SK-N-SH (cell line): ENCODE measurements at regions not wholly inside any gene's neighbourhood (a gene's known extent, or its start where the extent isn't known, plus 50 kb on each side); places are given as distances from the start of the nearest gene placed in this dataset.

Experiments used
- GATA2 ChIP-seq: sonication (generic); formaldehyde crosslinking; IDR thresholded peaks from 2 replicates; pipeline ENCODE4 v1.5.0; 2020; ENCODE audit warnings: mild to moderate bottlenecking, missing genetic modification reagents
- MAX ChIP-seq: IDR thresholded peaks from 2 replicates; pipeline ENCODE4 v1.4.0; 2012; ENCODE audit warnings: low read depth
- MEF2A ChIP-seq: IDR thresholded peaks from 2 replicates; pipeline ENCODE4 v1.4.0; 2012; ENCODE audit warnings: low read depth, borderline replicate concordance
- RXRA ChIP-seq: IDR thresholded peaks from 2 replicates; pipeline ENCODE4 v1.4.0; 2012; ENCODE audit warnings: low read depth, mild to moderate bottlenecking, borderline replicate concordance
- TAF1 ChIP-seq: IDR thresholded peaks from 2 replicates; pipeline ENCODE4 v1.6.1; 2012; ENCODE audit warnings: low read depth, mild to moderate bottlenecking, low read length, moderate library complexity, borderline replicate concordance
- USF2 ChIP-seq: fragments of 150-350 bp; IDR thresholded peaks from 2 replicates; pipeline ENCODE4 v1.6.1; 2017; ENCODE audit warnings: antibody characterized with exemption, low read length, low read depth, borderline replicate concordance
- YY1 ChIP-seq: IDR thresholded peaks from 2 replicates; pipeline ENCODE4 v1.4.0; 2012; ENCODE audit warnings: low read depth, mild to moderate bottlenecking
- TF ChIP-seq, protein P1 (sequence below): fragments of 200-600 bp; sonication (generic); IDR thresholded peaks from 2 replicates; pipeline ENCODE4 v1.6.1; 2017; ENCODE audit warnings: antibody characterized with exemption, mild to moderate bottlenecking, moderate library complexity
- TF ChIP-seq, protein P2 (sequence below): fragments of 150-350 bp; IDR thresholded peaks from 2 replicates; pipeline ENCODE4 v1.6.1; 2016; ENCODE audit warnings: mild to moderate bottlenecking, low read depth, low read length

DNA sequence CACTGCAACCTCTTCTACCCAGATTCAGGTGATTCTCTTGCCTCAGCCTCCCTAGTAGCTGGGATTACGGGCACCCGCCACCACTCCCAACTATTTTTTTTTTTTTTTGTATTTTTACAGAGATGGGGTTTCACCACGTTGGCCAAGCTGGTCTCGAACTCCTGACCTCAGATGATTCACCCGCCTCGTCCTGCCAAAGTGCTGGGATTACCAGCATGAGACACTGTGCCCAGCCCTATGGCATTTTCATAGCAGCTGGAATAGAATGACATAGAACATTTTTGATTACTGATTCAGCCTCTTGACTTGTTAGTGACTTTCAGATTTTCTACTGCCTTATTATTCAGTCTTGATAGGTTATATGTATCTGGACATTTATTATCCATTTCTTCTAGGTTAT lies 1046.2 kb downstream of the AMY1C start:
- TF ChIP-seq, protein P1, sequence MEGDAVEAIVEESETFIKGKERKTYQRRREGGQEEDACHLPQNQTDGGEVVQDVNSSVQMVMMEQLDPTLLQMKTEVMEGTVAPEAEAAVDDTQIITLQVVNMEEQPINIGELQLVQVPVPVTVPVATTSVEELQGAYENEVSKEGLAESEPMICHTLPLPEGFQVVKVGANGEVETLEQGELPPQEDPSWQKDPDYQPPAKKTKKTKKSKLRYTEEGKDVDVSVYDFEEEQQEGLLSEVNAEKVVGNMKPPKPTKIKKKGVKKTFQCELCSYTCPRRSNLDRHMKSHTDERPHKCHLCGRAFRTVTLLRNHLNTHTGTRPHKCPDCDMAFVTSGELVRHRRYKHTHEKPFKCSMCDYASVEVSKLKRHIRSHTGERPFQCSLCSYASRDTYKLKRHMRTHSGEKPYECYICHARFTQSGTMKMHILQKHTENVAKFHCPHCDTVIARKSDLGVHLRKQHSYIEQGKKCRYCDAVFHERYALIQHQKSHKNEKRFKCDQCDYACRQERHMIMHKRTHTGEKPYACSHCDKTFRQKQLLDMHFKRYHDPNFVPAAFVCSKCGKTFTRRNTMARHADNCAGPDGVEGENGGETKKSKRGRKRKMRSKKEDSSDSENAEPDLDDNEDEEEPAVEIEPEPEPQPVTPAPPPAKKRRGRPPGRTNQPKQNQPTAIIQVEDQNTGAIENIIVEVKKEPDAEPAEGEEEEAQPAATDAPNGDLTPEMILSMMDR: no peak
- no peak for TF ChIP-seq MEF2A
- TF ChIP-seq TAF1: no peak
- TF ChIP-seq USF2: no peak
- no peak for TF ChIP-seq MAX
- no peak for TF ChIP-seq RXRA
- TF ChIP-seq GATA2: no peak
- TF ChIP-seq YY1: no peak
- TF ChIP-seq, protein P2, sequence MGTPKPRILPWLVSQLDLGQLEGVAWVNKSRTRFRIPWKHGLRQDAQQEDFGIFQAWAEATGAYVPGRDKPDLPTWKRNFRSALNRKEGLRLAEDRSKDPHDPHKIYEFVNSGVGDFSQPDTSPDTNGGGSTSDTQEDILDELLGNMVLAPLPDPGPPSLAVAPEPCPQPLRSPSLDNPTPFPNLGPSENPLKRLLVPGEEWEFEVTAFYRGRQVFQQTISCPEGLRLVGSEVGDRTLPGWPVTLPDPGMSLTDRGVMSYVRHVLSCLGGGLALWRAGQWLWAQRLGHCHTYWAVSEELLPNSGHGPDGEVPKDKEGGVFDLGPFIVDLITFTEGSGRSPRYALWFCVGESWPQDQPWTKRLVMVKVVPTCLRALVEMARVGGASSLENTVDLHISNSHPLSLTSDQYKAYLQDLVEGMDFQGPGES: no peak
